Suprapubic skin (tissue), 4 donors: ENCODE measurements at regions not wholly inside any gene's neighbourhood (a gene's known extent, or its start where the extent isn't known, plus 50 kb on each side); places are given as distances from the start of the nearest gene placed in this dataset.

Experiments used
- DNase-seq, 2 donors: peaks; one replicate each; pipeline ENCODE4 v3.0.0-alpha.2; 2019; ENCODE audit warnings: low spot score in 2 of 2
- H3K27ac ChIP-seq: fragments of 200-600 bp; sonication (generic); one replicate; pipeline ENCODE4 v1.5.1; 2019
- H3K27me3 ChIP-seq: fragments of 200-600 bp; sonication (generic); one replicate; pipeline ENCODE4 v1.5.1; 2019
- H3K36me3 ChIP-seq: fragments of 200-600 bp; sonication (generic); one replicate; pipeline ENCODE4 v1.5.1; 2019
- H3K4me1 ChIP-seq: fragments of 200-600 bp; sonication (generic); one replicate; pipeline ENCODE4 v1.5.1; 2019
- H3K4me3 ChIP-seq: fragments of 200-600 bp; sonication (generic); one replicate; pipeline ENCODE4 v1.5.1; 2019; ENCODE audit warnings: mild to moderate bottlenecking
- H3K9me3 ChIP-seq: fragments of 200-600 bp; sonication (generic); one replicate; pipeline ENCODE4 v1.5.1; 2019
- EP300 ChIP-seq: sonication (generic); formaldehyde crosslinking; IDR thresholded peaks from one replicate; pipeline ENCODE4 v1.6.1; 2017; ENCODE audit warnings: antibody characterized with exemption
- POLR2A ChIP-seq, 2 donors: fragments of 450-650 bp; IDR thresholded peaks; one replicate each; pipeline ENCODE4 v1.6.1; 2017; ENCODE audit warnings: antibody characterized with exemption in 2 of 2, mild to moderate bottlenecking in 2 of 2, moderate library complexity in 2 of 2
- POLR2AphosphoS5 ChIP-seq, 3 donors: sonication (generic); formaldehyde crosslinking; IDR thresholded peaks; one replicate each; pipeline ENCODE4 v1.6.1; 2017; ENCODE audit warnings: antibody characterized with exemption in 3 of 3
- WGBS: methylation state at CpG from one replicate; pipeline ENCODE4 v1.1.5; 2018; 5-methylcytosine and 5-hydroxymethylcytosine counted together
- TF ChIP-seq, protein P1 (sequence below), 2 donors: fragments of 200-600 bp in 1 of 2; fragments of 450-650 bp in 1 of 2; sonication (generic) in 1 of 2; IDR thresholded peaks; one replicate each; pipeline ENCODE4 v1.5.1; 2016 to 2019; ENCODE audit warnings: antibody characterized with exemption in 2 of 2, mild to moderate bottlenecking in 1 of 2, moderate library complexity in 1 of 2

DNA sequence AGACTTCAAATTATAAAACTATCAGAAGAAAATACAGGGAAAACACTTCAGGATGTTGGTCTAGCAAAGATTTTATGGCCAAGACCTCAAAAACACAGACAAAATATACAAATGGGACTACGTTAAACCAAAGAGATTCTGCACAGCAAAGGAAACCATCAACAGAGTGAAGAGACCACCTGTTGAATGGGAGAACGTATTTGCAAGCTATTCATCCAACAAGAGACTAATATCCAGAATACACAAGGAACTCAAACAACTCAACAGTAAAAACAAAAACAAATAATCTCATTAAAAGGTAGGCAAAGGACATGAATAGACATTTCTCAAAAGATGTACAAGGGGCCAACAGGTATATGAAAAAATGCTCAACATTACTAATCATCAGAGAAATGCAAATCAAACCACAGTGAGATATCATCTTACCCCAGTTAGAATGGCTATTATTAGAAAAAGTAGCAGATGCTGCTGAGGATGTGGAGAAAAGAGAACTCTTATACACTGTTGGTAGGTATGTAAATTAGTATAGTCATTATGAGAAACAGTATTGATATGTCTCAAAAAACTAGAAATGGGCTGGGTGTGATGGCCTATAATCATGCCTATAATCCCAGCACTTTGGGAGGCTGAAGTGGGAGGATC, 112.6 kb downstream of the LRIG2 start:
- Histone ChIP-seq H3K27me3 (no peaks in the 10 kb centered on the region), H3K4me1 (no peaks in the 10 kb centered on the region), H3K9me3 (no peaks in the 10 kb centered on the region), H3K27ac (no peak overlapping the region), H3K4me3 (no peak overlapping the region), H3K36me3 (no peaks in the 10 kb centered on the region)
- 88% methylated on average over 2 of the region's 2 CpGs for WGBS
- TF ChIP-seq POLR2AphosphoS5 (IDR thresholded peaks at IDR 0.05) = no peak
- no peak for TF ChIP-seq EP300
- TF ChIP-seq POLR2A (IDR thresholded peaks at IDR 0.05) = no peak
- TF ChIP-seq, protein P1, sequence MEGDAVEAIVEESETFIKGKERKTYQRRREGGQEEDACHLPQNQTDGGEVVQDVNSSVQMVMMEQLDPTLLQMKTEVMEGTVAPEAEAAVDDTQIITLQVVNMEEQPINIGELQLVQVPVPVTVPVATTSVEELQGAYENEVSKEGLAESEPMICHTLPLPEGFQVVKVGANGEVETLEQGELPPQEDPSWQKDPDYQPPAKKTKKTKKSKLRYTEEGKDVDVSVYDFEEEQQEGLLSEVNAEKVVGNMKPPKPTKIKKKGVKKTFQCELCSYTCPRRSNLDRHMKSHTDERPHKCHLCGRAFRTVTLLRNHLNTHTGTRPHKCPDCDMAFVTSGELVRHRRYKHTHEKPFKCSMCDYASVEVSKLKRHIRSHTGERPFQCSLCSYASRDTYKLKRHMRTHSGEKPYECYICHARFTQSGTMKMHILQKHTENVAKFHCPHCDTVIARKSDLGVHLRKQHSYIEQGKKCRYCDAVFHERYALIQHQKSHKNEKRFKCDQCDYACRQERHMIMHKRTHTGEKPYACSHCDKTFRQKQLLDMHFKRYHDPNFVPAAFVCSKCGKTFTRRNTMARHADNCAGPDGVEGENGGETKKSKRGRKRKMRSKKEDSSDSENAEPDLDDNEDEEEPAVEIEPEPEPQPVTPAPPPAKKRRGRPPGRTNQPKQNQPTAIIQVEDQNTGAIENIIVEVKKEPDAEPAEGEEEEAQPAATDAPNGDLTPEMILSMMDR (IDR thresholded peaks at IDR 0.05) = no peak
- DNase-seq = no peak

DNA sequence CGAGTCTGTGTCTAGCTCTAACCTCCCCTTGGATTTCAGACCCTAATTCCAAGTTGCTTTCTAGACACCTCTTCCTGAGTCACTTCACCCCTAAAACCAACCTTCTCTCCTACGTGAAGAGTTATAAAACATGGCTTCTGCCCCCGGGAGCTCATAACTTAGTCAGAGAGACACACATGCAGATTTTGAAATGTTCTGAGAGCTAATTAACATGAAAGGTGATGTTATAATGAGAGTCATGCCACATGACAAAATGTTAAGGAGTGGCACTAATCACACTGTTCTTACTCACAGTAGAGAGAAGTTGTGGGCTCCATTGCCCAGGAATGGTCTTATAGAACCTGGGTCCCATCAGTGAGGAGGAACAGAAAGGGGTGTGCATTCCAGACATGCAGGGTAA, 117.1 kb downstream of the LRIG2 start:
- TF ChIP-seq EP300 (no peak), POLR2AphosphoS5 (IDR thresholded peaks at IDR 0.05) (no peak), POLR2A (IDR thresholded peaks at IDR 0.05) (no peak)
- TF ChIP-seq, protein P1 (IDR thresholded peaks at IDR 0.05) = no peak
- Histone ChIP-seq H3K36me3 (no peaks in the 10 kb centered on the region), H3K27me3 (no peaks in the 10 kb centered on the region), H3K4me1 (no peaks in the 10 kb centered on the region), H3K9me3 (no peaks in the 10 kb centered on the region), H3K27ac (no peak overlapping the region), H3K4me3 (no peak overlapping the region)
- WGBS = 74% methylated on average over 3 of the region's 3 CpGs
- DNase-seq = no peak

DNA sequence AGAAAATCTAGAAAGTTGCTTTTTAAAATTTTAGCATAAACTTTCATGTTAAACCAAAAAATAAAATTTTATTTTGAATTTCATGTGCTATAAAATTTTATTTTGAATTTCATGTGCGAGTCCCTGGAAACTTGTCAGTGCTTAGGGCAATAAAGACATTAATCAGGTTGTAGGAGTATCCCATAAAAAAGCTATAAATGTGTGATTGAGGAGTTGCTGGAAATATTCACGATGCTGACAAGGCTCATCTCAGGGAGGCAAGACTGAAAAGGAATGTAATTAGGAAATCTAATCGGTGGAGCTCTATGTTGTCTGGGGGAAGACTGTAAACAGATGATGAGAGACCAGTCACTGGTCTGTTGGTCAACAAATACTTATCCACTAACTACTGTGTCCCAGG, 117.9 kb downstream of the LRIG2 start:
- Histone ChIP-seq H3K27me3 (no peaks in the 10 kb centered on the region), H3K27ac (no peak overlapping the region), H3K9me3 (no peaks in the 10 kb centered on the region), H3K4me3 (no peak overlapping the region), H3K36me3 (no peaks in the 10 kb centered on the region), H3K4me1 (no peaks in the 10 kb centered on the region)
- WGBS = 44% methylated on average over 3 of the region's 3 CpGs
- no peak for DNase-seq
- no peak for TF ChIP-seq POLR2A (IDR thresholded peaks at IDR 0.05)
- TF ChIP-seq, protein P1 (IDR thresholded peaks at IDR 0.05) = no peak
- TF ChIP-seq EP300 = no peak

DNA sequence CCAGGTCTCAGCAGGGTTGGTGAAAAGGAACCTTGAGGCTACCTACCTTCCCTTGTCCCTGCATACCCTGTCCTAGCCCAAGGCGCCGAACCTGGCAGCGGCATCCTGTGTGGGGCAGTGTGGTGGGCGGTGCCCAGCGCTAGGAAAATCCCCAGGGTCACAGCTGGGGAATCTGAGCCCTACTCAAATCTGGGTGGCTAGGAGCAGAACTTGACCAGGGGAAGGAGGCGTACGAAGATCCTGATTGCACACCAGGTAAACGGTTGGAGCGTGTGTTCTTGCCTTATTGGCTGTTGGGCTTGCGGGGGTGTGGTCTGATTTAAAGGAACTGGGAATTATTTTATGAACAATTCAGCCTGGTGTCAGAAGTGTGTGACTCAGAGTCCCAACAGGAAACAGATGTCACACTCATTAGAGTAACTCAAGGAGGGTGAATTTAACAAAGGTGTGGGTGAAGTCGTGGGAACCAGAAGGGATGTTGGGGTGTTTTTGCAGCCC, 118.6 kb downstream of the LRIG2 start:
- no peak for DNase-seq
- WGBS = 90% methylated on average over 11 of the region's 11 CpGs
- no peaks in the 10 kb centered on the region for H3K36me3 ChIP-seq
- TF ChIP-seq, protein P1 (IDR thresholded peaks at IDR 0.05) = no peak
- TF ChIP-seq POLR2AphosphoS5 (IDR thresholded peaks at IDR 0.05) = no peak
- H3K4me3 ChIP-seq = no peak overlapping the region
- no peaks in the 10 kb centered on the region for H3K27me3 ChIP-seq
- H3K9me3 ChIP-seq = no peaks in the 10 kb centered on the region
- H3K27ac ChIP-seq = no peak overlapping the region
- H3K4me1 ChIP-seq = no peaks in the 10 kb centered on the region

DNA sequence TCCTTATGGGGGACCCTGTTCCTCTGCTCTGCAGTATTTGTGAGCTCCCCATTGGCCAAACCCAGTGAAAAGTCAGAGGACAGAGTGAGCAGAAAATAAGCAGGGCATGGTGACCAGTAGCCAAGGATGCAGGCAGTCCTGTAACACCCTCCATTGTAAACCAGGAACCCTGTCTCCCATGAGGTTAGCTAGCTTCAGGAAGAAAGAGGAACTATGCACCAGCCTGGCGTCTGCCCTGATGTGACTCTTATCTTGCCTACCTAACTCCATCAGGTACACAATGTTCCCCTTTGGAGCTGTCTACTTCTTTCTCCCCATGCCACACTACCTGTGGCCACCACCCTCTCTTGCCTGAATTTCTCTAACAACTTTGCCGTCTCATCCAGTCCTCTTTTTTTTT, 119.2 kb downstream of the LRIG2 start:
- Histone ChIP-seq H3K4me1 (no peaks in the 10 kb centered on the region), H3K9me3 (no peaks in the 10 kb centered on the region), H3K27ac (no peak overlapping the region), H3K27me3 (no peaks in the 10 kb centered on the region), H3K36me3 (no peaks in the 10 kb centered on the region), H3K4me3 (no peak overlapping the region)
- TF ChIP-seq EP300 = no peak
- TF ChIP-seq POLR2A (IDR thresholded peaks at IDR 0.05) = no peak
- 82% methylated on average over 2 of the region's 2 CpGs for WGBS
- no peak for DNase-seq

DNA sequence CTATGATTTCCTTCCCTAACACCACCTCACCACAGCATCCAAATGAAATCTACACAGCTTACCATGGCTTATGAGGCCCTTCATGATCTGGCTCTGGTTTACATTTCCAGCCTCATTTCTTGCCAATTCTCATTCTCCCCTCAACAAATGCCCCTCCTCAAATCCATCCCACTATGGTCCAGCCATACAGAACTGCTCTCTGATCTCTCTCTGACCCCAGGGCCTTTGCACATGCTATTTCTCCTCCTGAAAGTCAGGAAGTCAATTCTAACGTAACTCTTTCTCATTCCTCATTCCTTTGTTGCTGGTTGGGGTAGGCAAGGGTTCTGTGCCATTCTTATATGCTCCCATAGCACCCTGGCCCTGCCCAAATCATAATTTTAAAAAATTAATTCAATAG, 120.0 kb downstream of the LRIG2 start:
- 91% methylated on average over 1 of the region's 1 CpG for WGBS
- no peaks in the 10 kb centered on the region for H3K27me3 ChIP-seq
- no peaks in the 10 kb centered on the region for H3K9me3 ChIP-seq
- no peak for TF ChIP-seq POLR2A (IDR thresholded peaks at IDR 0.05)
- no peak for TF ChIP-seq POLR2AphosphoS5 (IDR thresholded peaks at IDR 0.05)
- no peak for TF ChIP-seq EP300
- TF ChIP-seq, protein P1 (IDR thresholded peaks at IDR 0.05) = no peak
- no peaks in the 10 kb centered on the region for H3K36me3 ChIP-seq
- no peak for DNase-seq
- no peak overlapping the region for H3K4me3 ChIP-seq
- peaks cover 4% of the 10 kb centered on the region for H3K4me1 ChIP-seq
- no peak overlapping the region for H3K27ac ChIP-seq
